CD14-positive monocyte (primary cell): ENCODE measurements at regions not wholly inside any gene's neighbourhood (a gene's known extent, or its start where the extent isn't known, plus 50 kb on each side); places are given as distances from the start of the nearest gene placed in this dataset.

ENCODE experiments used
- DNase-seq, 3 donors: peaks; one replicate each; pipeline ENCODE4 v3.0.0-alpha.2; 2011 to 2022
- H2AFZ ChIP-seq: 2 replicates; pipeline ENCODE4 v1.6.0; 2012; ENCODE audit warnings: mild to moderate bottlenecking, low read depth, low read length, inconsistent platforms; ENCODE audit not compliant: insufficient read depth, poor library complexity, severe bottlenecking
- H3K27ac ChIP-seq, 2 donors: 1 replicate in 1 of 2; 2 replicates in 1 of 2; pipeline ENCODE4 v1.5.1; 2012 to 2013; ENCODE audit warnings: low read length in 2 of 2, control low read depth in 1 of 2, inconsistent platforms in 1 of 2, low read depth in 1 of 2, mild to moderate bottlenecking in 1 of 2
- H3K27me3 ChIP-seq, 2 donors: one replicate each; pipeline versions ENCODE4 v1.6.0 to v1.6.1; 2011 to 2013; ENCODE audit warnings: low read length in 2 of 2; ENCODE audit not compliant: control insufficient read depth in 2 of 2, insufficient read depth in 2 of 2
- H3K36me3 ChIP-seq, 2 donors: replicated peaks in 1 of 2; 1 replicate in 1 of 2; 2 replicates in 1 of 2; pipeline versions ENCODE4 v1.5.1 to v1.6.1; 2012 to 2013; ENCODE audit warnings: low read length in 2 of 2, control low read depth in 1 of 2, inconsistent platforms in 1 of 2, mild to moderate bottlenecking in 1 of 2; ENCODE audit not compliant: insufficient read depth in 2 of 2, control insufficient read depth in 1 of 2
- H3K4me1 ChIP-seq, 2 donors: 1 replicate in 1 of 2; 2 replicates in 1 of 2; pipeline versions ENCODE4 v1.5.1 to v1.6.1; 2012 to 2013; ENCODE audit warnings: low read length in 2 of 2, control low read depth in 1 of 2, inconsistent platforms in 1 of 2, mild to moderate bottlenecking in 1 of 2, moderate library complexity in 1 of 2; ENCODE audit not compliant: insufficient read depth in 2 of 2, control insufficient read depth in 1 of 2
- H3K4me2 ChIP-seq: replicated peaks from 2 replicates; pipeline ENCODE3; 2012; ENCODE audit warnings: low read length, moderate library complexity, mild to moderate bottlenecking; ENCODE audit not compliant: poor library complexity, severe bottlenecking; ENCODE audit errors: extremely low read depth
- H3K4me3 ChIP-seq, 3 experiments: fragments of 200-600 bp in 1 of 3; sonication (generic) in 1 of 3; replicated peaks in 1 of 3; 1 replicate in 2 of 3; 2 replicates in 1 of 3; pipeline ENCODE4 v1.5.1; 2011 to 2013; ENCODE audit warnings: low read length in 3 of 3, mild to moderate bottlenecking in 3 of 3, control low read depth in 2 of 3, low read depth in 2 of 3, inconsistent platforms in 1 of 3, moderate library complexity in 1 of 3
- H3K79me2 ChIP-seq: 2 replicates; pipeline ENCODE4 v1.6.0; 2012; ENCODE audit warnings: mild to moderate bottlenecking, control low read depth, inconsistent platforms, low read length, moderate library complexity; ENCODE audit not compliant: insufficient read depth
- H3K9ac ChIP-seq: 2 replicates; pipeline ENCODE4 v1.6.0; 2017; ENCODE audit warnings: low read length, mild to moderate bottlenecking; ENCODE audit not compliant: insufficient read depth, poor library complexity, severe bottlenecking
- H3K9me3 ChIP-seq, 2 donors: replicated peaks in 1 of 2; 1 replicate in 1 of 2; 2 replicates in 1 of 2; pipeline versions ENCODE4 v1.5.1 to v1.6.1; 2012 to 2013; ENCODE audit warnings: low read length in 2 of 2, control low read depth in 1 of 2; ENCODE audit not compliant: control insufficient read depth in 1 of 2, insufficient read depth in 1 of 2
- H4K20me1 ChIP-seq: 2 replicates; pipeline ENCODE4 v1.6.0; 2012; ENCODE audit warnings: mild to moderate bottlenecking, low read length, control low read depth, moderate library complexity; ENCODE audit not compliant: insufficient read depth
- H3K27ac Mint-ChIP-seq, 7 donors: one replicate each; pipeline ENCODE4 v1.8.0; 2020; ENCODE audit warnings: mild to moderate bottlenecking in 7 of 7, mixed read lengths in 7 of 7, moderate library complexity in 6 of 7, inconsistent platforms in 2 of 7
- H3K27me3 Mint-ChIP-seq, 3 donors: one replicate each; pipeline ENCODE4 v1.8.0; 2021 to 2022; ENCODE audit warnings: low read depth in 3 of 3, mild to moderate bottlenecking in 3 of 3, mixed read lengths in 3 of 3, moderate library complexity in 3 of 3, inconsistent platforms in 1 of 3
- H3K36me3 Mint-ChIP-seq, 2 donors: one replicate each; pipeline ENCODE4 v1.8.0; 2020; ENCODE audit warnings: mixed read lengths in 2 of 2, inconsistent platforms in 1 of 2, mild to moderate bottlenecking in 1 of 2
- H3K4me1 Mint-ChIP-seq: one replicate; pipeline ENCODE4 v1.8.0; 2020; ENCODE audit warnings: mild to moderate bottlenecking, mixed read lengths
- H3K4me3 Mint-ChIP-seq, 2 donors: one replicate each; pipeline ENCODE4 v1.8.0; 2020; ENCODE audit warnings: mild to moderate bottlenecking in 2 of 2, mixed read lengths in 2 of 2, moderate library complexity in 1 of 2
- H3K9me3 Mint-ChIP-seq, 7 donors: one replicate each; pipeline ENCODE4 v1.8.0; 2020 to 2022; ENCODE audit warnings: mixed read lengths in 7 of 7, mild to moderate bottlenecking in 6 of 7, moderate library complexity in 6 of 7, inconsistent platforms in 2 of 7
- WGBS: methylation state at CpG from one replicate; pipeline ENCODE4 v1.1.5; 2013; ENCODE audit warnings: missing lambda C conversion rate; ENCODE audit not compliant: insufficient coverage; 5-methylcytosine and 5-hydroxymethylcytosine counted together
- intact Hi-C, 2 donors: fragments of 100-400 bp; cut with micrococcal nuclease; formaldehyde crosslinking; loops; one replicate each; pipeline versions ENCODE4 v1.15.0 to v1.15.1; 2023
- TF ChIP-seq, protein P1 (sequence below): fragments of 200-600 bp; IDR thresholded peaks from one replicate; pipeline ENCODE4 v1.8.0; 2022; ENCODE audit warnings: antibody characterized with exemption, mild to moderate bottlenecking

DNA sequence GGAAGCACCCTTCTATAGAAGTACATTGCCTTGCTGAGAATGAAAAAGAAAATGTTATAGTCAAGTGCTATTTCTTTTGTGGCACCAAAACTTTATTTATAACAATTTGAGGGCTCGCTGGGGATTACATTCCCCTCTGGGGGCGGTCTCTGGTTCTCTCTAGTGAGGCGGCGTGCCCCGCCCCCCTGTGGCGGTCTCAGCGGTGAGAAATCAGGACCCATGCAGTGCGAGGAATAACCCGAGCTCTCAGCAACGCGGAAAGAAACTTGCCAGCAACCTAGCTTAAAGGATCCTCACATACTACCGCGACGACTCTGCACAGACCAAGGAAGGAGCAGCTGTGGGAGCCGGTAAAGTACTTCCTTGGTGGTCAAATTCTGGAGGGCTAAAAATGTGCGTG is 83.4 kb upstream of the SHISA3 start:
- Histone ChIP-seq H3K79me2 (no peaks in the 10 kb centered on the region), H3K27ac (no peak overlapping the region), H3K9ac (no peak overlapping the region), H3K9me3 (peaks cover 0 to 10% of the 10 kb centered on the region in 2 donors), H2AFZ (no peak overlapping the region), H3K4me3 (no peak overlapping the region), H3K4me2 (no peak overlapping the region), H3K27me3 (no peaks in the 10 kb centered on the region), H3K36me3 (no peaks in the 10 kb centered on the region), H3K4me1 (no peaks in the 10 kb centered on the region), H4K20me1 (no peaks in the 10 kb centered on the region)
- Mint-ChIP-seq H3K9me3 (peaks cover 0 to 14% (median 8%) of the 10 kb centered on the region in 7 donors), H3K27ac (no peak overlapping the region), H3K4me3 (no peak overlapping the region), H3K36me3 (no peaks in the 10 kb centered on the region), H3K4me1 (no peaks in the 10 kb centered on the region), H3K27me3 (peaks cover 2 to 6% (median 2%) of the 10 kb centered on the region in 3 donors)
- 96% methylated on average over 9 of the region's 16 CpGs for WGBS
- intact Hi-C loops: no loop called here
- TF ChIP-seq, protein P1, sequence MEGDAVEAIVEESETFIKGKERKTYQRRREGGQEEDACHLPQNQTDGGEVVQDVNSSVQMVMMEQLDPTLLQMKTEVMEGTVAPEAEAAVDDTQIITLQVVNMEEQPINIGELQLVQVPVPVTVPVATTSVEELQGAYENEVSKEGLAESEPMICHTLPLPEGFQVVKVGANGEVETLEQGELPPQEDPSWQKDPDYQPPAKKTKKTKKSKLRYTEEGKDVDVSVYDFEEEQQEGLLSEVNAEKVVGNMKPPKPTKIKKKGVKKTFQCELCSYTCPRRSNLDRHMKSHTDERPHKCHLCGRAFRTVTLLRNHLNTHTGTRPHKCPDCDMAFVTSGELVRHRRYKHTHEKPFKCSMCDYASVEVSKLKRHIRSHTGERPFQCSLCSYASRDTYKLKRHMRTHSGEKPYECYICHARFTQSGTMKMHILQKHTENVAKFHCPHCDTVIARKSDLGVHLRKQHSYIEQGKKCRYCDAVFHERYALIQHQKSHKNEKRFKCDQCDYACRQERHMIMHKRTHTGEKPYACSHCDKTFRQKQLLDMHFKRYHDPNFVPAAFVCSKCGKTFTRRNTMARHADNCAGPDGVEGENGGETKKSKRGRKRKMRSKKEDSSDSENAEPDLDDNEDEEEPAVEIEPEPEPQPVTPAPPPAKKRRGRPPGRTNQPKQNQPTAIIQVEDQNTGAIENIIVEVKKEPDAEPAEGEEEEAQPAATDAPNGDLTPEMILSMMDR: no peak
- no peak for DNase-seq

DNA sequence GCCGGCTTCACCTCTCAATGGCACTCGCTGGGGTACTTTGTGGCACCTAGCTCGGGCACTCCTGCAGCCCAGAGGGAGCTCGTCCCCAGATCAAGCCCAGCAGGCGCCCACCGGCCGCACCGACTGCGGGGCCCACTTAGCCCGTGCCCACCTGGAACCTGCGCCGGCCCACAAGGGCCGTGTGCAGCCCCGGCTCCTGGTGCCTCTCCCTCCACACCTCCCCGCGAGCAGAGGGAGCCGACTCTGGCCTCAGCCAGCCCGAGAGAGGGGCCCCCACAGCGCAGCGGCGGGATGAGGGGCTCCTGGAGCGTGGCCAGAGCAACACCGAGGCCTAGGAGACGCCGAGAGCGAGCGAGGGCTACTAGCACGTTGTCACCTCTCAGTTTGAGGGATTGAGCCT is 82.1 kb upstream of the SHISA3 start:
- WGBS: 97% methylated on average over 21 of the region's 28 CpGs
- Mint-ChIP-seq H3K4me1 (no peaks in the 10 kb centered on the region), H3K27me3 (peaks cover 2 to 4% (median 3%) of the 10 kb centered on the region in 3 donors), H3K4me3 (no peak overlapping the region), H3K27ac (no peak overlapping the region), H3K36me3 (no peaks in the 10 kb centered on the region), H3K9me3 (peaks cover 0 to 14% (median 8%) of the 10 kb centered on the region in 7 donors)
- Histone ChIP-seq H3K79me2 (no peaks in the 10 kb centered on the region), H3K36me3 (no peaks in the 10 kb centered on the region), H3K27ac (no peak overlapping the region), H3K9me3 (peaks cover 0 to 10% of the 10 kb centered on the region in 2 donors), H3K9ac (no peak overlapping the region), H3K4me2 (no peak overlapping the region), H4K20me1 (no peaks in the 10 kb centered on the region), H3K27me3 (no peaks in the 10 kb centered on the region), H3K4me1 (no peaks in the 10 kb centered on the region), H2AFZ (no peak overlapping the region), H3K4me3 (no peak overlapping the region)
- TF ChIP-seq, protein P1: no peak
- no peak for DNase-seq
- intact Hi-C loops: no loop called here
